ENCODE measurements at regions not wholly inside any gene's neighbourhood (a gene's known extent, or its start where the extent isn't known, plus 50 kb on each side); places are given as distances from the start of the nearest gene placed in this dataset.

DNA sequence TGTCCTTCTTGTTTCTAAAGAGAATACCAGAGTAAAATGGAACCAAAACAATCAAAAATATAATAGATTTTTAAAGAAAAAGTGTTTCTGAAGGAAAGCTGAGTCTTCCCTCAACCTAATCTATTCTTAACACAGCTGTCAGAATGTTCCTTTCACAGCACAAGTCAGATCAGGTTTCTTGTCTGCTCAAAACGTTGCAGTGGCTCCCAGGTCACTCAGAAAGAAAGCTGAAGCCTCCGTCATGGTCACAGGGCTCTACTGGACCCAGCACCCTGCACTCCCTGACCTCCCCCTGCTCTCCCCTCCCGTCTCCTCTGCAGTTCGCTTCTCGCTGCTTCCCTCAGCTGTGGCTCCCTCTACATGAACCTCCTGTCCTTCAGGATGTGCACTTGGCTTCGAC is 90.7 kb upstream of the PTPRM start:
- H3K4me3 ChIP-seq (replicated peaks; ENCODE audit: low read depth, low read length) = no peak overlapping the region
- TF ChIP-seq, protein P1, sequence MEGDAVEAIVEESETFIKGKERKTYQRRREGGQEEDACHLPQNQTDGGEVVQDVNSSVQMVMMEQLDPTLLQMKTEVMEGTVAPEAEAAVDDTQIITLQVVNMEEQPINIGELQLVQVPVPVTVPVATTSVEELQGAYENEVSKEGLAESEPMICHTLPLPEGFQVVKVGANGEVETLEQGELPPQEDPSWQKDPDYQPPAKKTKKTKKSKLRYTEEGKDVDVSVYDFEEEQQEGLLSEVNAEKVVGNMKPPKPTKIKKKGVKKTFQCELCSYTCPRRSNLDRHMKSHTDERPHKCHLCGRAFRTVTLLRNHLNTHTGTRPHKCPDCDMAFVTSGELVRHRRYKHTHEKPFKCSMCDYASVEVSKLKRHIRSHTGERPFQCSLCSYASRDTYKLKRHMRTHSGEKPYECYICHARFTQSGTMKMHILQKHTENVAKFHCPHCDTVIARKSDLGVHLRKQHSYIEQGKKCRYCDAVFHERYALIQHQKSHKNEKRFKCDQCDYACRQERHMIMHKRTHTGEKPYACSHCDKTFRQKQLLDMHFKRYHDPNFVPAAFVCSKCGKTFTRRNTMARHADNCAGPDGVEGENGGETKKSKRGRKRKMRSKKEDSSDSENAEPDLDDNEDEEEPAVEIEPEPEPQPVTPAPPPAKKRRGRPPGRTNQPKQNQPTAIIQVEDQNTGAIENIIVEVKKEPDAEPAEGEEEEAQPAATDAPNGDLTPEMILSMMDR (IDR thresholded peaks at IDR 0.05; ENCODE audit: low read length, missing control alignments) = no peak
- no peak for DNase-seq (ENCODE audit: low read depth)

DNA sequence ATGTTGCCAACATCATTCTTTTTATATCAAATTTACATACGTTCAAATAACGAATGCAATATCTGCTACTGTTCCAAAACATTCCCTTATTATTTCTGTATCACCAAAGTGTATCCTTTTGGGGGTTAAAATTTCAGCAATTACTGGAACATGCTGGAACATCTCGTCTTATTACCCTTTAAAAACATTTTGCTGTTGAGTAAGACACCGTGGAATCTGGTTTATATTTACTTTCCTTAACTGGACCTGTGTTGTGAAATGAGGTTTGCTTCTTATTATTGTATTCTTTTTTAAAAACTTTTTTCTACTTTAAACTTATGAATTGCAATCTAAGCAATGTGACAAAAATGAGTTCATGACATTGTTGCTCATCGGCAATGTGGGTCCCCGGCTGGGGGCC is 87.4 kb upstream of the PTPRM start:
- H3K4me3 ChIP-seq (replicated peaks; ENCODE audit: low read depth, low read length) = no peak overlapping the region
- DNase-seq (ENCODE audit: low read depth) = no peak
- TF ChIP-seq, protein P1 (IDR thresholded peaks at IDR 0.05; ENCODE audit: low read length, missing control alignments) = no peak

DNA sequence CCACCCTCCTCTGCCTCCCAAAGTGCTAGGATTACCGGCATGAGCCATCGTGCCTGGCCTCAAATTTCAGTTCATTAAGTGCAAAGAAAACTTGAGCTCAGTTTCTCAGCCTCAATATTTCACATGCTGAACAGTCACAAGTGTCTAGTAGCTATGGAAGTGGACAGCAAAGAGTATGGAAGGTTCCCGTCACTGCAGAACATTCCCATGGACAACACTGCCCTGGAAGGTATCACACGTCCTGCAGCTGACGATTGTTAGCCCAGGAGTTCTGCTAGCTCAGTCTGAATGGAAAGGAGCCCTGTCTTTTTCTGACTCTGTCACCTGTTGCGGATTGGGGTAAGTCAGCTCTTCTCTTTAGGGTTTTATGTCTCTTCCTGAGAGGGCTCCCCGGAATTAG is 86.2 kb upstream of the PTPRM start:
- no peak for DNase-seq (ENCODE audit: low read depth)
- H3K4me3 ChIP-seq (replicated peaks; ENCODE audit: low read depth, low read length) = no peak overlapping the region

DNA sequence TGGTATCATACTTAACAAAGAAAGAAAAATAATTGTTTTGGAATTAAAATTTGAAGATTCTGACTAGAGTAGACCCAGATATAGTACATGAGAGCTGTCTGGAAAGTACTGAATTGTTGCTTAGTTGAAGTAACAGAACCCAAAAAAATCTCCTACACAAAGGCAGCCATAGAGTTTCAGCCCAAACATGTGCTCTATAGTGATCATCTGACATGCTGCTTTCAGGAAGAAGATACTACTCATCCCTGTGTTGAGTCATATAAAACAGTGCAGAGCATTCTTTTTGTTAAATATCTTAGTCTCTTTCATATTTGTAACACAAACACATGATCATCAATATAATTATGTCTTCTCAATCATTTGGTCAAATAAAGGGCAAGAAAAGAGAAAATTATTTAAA is 84.8 kb upstream of the PTPRM start:
- DNase-seq (ENCODE audit: low read depth) = no peak
- H3K4me3 ChIP-seq (replicated peaks; ENCODE audit: low read depth, low read length) = no peak overlapping the region
- TF ChIP-seq, protein P1 (IDR thresholded peaks at IDR 0.05; ENCODE audit: low read length, missing control alignments) = no peak

More for the DNA sequence above, 86.2 kb upstream of the PTPRM start:
- TF ChIP-seq, protein P1 (IDR thresholded peaks at IDR 0.05; ENCODE audit: low read length, missing control alignments) = no peak

DNA sequence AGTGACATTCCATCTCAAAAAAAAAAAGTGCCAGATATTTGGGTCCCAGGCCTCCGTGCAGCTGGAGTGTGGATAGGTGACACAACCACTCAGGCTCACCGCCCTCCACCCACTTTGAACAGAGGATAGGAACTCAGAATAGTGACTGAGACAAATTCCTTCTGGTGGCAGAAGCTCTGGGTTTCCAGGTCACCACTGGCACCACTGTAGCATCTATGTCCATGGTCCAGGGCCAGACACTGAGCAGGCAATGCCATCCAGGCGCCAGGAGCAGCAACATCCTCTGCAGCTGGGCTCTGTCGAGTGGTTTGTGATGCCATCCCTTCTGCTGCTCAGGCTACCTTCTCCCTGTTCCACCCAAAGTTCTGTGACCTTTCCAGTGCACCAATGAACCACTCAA is 81.5 kb upstream of the PTPRM start:
- no peak for DNase-seq (ENCODE audit: low read depth)
- TF ChIP-seq, protein P1 (IDR thresholded peaks at IDR 0.05; ENCODE audit: low read length, missing control alignments) = no peak
- H3K4me3 ChIP-seq (replicated peaks; ENCODE audit: low read depth, low read length) = no peak overlapping the region

DNA sequence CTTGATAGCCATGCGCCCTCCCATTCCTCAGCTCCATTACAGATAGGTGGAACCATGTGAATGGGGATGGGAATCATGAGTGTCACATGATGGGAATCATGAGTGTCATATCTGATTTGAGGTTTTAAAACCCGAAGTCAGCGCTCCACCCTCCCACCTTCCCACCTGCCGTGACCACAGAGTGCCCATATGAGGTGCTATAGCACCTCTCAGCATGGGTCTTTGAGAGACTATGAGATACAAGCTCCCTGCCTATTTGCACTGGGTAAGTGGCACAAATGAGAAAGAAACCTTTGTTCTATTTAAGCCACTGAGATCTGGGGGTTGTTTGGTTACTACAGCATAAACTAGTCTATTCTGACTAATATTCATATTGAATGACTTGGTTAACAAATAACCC is 78.5 kb upstream of the PTPRM start:
- TF ChIP-seq, protein P1 (IDR thresholded peaks at IDR 0.05; ENCODE audit: low read length, missing control alignments) = no peak

DNA sequence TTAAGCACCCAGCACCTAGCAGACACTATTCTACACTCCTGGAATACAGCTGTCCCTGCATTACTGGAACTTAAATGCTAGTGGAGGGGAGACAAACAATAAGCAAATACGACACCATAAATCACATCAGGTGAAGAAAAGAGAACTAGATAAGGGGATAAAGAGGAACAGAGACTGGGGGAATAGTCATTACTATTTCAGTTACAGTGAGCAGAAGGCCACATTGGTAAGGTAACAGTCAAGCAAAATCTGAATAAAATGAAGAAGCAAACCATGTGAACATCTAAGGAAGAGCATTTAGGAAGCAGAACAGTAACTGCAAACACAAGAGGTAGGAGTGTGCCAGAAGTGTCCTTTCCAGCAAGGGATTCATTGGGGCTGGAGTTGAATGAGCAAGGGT is 77.0 kb upstream of the PTPRM start:
- H3K4me3 ChIP-seq (replicated peaks; ENCODE audit: low read depth, low read length) = no peak overlapping the region
- TF ChIP-seq, protein P1 (IDR thresholded peaks at IDR 0.05; ENCODE audit: low read length, missing control alignments) = no peak
- DNase-seq (ENCODE audit: low read depth) = no peak

More for the DNA sequence above, 78.5 kb upstream of the PTPRM start:
- H3K4me3 ChIP-seq (replicated peaks; ENCODE audit: low read depth, low read length) = no peak overlapping the region
- DNase-seq (ENCODE audit: low read depth) = no peak

All from fibroblast of pulmonary artery (primary cell).